ENCODE measurements at regions not wholly inside any gene's neighbourhood (a gene's known extent, or its start where the extent isn't known, plus 50 kb on each side); places are given as distances from the start of the nearest gene placed in this dataset.

GRCh38 chr1:195773931-195774330 is 834.3 kb downstream of the KCNT2 start:
- TF ChIP-seq CTCF (IDR thresholded peaks at IDR 0.05) (no peak), ZFX (IDR thresholded peaks at IDR 0.05; ENCODE audit: borderline replicate concordance) (no peak)

Data from 22Rv1 (cell line).